Neural progenitor cell (in vitro differentiated cells): ENCODE measurements at regions not wholly inside any gene's neighbourhood (a gene's known extent, or its start where the extent isn't known, plus 50 kb on each side); places are given as distances from the start of the nearest gene placed in this dataset.
A peak's percentile ranks its signal among the peaks of the same experiment; 100 is the strongest.

ENCODE experiments used
- EZH2phosphoT487 ChIP-seq: fragments of 200-600 bp; sonication (generic); IDR thresholded peaks from 2 replicates; pipeline ENCODE4 v1.6.1; 2017; ENCODE audit warnings: antibody characterized with exemption
- TF ChIP-seq, protein P1 (sequence below): fragments of 200-600 bp; sonication (generic); IDR thresholded peaks from 2 replicates; pipeline ENCODE4 v1.5.1; 2017; ENCODE audit warnings: antibody characterized with exemption, mild to moderate bottlenecking

DNA sequence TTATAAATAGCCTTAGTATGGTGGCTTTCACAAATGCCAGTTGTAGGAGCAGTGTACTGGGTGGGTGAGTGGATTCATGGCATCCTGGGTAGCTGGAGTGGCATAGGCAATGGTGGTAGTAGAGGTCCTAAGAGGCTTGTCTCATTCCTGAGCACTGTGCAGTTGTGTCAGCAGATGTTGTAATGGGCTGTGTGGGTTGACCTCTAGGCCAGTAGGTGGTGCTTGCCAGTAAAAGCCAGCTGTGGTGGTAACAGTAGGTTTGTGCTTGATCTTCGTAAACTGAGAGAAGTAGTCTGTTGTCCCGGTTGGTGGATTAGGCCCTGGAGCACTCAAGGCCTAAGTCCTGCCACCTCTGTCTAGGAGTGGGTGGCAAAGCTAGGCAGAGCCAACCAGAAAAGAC, 149.7 kb upstream of the SUCLG2 start:
- TF ChIP-seq, protein P1, sequence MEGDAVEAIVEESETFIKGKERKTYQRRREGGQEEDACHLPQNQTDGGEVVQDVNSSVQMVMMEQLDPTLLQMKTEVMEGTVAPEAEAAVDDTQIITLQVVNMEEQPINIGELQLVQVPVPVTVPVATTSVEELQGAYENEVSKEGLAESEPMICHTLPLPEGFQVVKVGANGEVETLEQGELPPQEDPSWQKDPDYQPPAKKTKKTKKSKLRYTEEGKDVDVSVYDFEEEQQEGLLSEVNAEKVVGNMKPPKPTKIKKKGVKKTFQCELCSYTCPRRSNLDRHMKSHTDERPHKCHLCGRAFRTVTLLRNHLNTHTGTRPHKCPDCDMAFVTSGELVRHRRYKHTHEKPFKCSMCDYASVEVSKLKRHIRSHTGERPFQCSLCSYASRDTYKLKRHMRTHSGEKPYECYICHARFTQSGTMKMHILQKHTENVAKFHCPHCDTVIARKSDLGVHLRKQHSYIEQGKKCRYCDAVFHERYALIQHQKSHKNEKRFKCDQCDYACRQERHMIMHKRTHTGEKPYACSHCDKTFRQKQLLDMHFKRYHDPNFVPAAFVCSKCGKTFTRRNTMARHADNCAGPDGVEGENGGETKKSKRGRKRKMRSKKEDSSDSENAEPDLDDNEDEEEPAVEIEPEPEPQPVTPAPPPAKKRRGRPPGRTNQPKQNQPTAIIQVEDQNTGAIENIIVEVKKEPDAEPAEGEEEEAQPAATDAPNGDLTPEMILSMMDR = peak; percentile 15
- no peak for TF ChIP-seq EZH2phosphoT487
